Limb (tissue), 2 donors: ENCODE measurements at regions not wholly inside any gene's neighbourhood (a gene's known extent, or its start where the extent isn't known, plus 50 kb on each side); places are given as distances from the start of the nearest gene placed in this dataset.
A peak's percentile ranks its signal among the peaks of the same experiment; 100 is the strongest.
"Not testable (repeated sequence)": the region's sequence is repeated elsewhere in the genome, so short reads cannot be mapped to it uniquely, and the experiment has no call there.

Source experiments
- DNase-seq, 2 donors: peaks; one replicate each; pipeline ENCODE4 v3.0.0-alpha.2; 2016; ENCODE audit errors: extremely low spot score in 2 of 2

DNA sequence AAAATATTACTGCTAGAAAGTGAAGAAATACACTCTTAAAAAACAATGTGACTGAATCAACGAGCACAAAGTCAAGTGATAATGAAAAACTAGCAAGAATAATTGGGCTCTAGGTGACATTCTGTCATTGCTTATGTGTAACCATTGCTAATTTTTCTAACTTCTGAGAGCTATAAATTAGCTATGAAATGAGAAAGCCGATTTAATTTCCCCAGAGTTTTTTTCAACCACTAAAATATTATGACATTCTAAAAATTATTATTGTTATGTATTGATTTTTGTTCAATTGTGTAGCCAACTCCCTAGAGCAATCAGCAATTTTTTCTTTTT, 458.6 kb upstream of the ATXN8OS start:
- DNase-seq = no peak

DNA sequence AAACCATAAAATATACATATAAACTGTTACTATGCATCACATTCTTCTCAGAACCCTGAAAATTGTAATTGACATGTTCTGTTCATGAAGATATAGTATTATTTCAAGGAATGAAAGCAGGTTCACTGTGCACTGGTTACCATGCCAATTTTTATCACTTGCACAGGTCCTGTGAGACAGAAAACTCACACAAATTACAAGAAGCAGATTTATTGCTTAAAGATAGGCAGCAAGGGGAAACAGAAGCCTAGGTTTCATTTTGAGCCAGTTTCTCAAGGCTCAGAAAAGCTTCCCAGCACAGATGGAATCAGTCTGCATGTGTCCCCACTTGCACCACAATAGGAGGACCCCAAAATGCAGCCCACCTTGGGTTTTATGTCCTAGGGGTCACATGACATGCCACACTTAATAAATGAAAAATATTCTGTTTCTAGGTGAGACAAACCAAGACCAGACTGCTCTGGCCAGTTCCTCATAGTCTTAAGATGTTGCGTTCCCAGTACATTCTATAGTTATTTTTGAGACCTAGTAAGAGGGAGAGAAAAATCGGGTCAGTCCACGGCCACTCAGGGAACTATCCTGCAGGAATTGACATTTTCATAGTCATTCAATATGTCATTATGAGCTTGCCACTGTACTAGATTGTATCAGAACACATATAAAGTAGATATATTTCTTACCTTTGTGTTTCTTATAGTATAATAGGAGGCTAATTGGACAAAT, 459.1 kb upstream of the ATXN8OS start:
- DNase-seq = no peak

DNA sequence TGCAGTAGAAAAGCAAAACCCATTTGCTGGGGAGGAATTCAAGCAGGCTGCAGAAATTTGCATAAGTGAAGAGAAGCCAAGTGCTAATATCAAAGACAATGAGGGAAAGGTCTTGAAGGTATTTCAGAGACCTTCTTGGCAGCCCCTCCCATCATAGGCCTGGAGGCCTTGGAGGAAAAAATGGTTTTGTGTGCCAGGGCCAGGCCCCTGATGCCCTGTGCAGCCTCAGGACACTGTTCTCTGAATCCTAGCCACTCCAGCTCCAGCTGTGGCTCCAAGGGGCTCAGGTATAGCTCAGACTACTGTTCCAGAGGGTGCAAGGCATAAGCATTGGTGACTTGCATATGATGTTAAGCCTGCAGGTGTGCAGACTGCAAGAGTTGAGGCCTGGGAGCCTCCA, 463.2 kb upstream of the ATXN8OS start:
- DNase-seq = no peak

DNA sequence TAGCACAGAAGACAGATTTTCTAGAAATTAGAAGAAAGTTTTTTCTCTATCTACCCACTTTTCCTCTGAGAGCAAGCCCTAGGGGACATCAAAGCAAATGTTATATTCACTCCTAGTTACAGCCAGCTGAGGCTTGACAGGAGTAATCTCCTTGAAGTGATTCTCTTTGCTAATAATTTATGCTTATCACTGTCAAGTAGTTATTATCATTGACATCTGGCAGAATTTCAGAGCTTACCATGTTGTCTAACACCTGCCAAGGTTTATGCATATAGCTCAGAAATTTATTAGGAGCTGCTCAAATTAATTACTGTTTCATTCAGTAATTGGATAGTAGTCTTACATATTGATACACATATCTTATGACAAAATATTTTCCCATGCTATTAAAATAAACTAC, 465.9 kb upstream of the ATXN8OS start:
- no peak for DNase-seq

DNA sequence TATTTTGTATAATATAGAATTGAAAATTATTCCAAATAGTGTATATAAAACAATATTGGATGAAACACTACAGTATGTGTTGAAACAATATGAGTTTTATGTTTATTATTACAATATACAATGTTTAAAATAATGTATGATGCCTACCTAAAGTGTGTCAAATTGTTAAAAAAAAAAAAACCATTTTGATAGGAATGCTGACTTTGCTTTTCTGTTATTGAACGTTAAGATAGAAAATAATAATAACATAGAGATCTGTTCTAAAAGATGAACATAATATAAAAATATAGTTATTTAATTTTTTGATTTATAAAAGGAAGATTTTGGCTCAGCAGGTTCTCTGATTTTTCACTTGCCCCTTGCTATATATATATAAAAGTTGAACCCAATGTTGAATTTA, 474.6 kb upstream of the ATXN8OS start:
- DNase-seq = no peak

DNA sequence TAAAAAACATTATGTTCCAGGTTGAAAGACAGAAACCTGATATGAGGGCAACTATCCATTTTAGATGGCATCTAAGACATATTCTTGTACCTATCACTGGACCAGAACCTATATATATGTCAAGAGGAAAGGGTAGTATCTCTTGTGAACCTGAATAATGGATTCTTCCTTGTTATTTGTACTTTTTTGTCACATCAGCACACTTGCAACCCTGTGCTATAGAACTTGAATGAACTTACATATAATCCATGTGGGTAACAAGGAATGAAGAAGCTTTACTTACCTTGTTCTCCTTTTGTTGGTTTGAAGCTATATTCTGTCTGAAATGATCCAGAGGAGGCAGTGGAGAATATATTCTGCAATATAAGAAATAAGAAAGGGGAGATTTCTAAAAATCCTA, 483.7 kb upstream of the ATXN8OS start:
- DNase-seq = no peak

DNA sequence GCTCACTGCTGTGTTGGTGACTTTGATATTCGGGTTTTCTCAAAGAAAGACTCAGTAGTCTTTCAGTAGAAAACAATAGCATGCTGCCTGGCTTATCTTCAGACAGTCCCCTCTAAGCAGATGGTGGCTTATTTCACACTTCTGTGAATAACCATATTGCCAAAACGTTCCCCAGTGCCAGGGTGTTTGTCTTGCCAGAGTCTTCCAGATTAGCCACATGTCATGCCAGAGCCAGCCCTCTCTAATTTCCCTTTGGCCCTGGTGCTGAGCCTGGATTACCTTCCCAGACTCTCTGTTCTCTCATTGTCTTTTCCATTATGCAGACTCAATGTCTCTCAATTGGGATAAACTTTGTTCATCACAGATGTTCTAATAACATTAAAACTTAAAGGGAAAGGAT, 488.0 kb upstream of the ATXN8OS start:
- no peak for DNase-seq

DNA sequence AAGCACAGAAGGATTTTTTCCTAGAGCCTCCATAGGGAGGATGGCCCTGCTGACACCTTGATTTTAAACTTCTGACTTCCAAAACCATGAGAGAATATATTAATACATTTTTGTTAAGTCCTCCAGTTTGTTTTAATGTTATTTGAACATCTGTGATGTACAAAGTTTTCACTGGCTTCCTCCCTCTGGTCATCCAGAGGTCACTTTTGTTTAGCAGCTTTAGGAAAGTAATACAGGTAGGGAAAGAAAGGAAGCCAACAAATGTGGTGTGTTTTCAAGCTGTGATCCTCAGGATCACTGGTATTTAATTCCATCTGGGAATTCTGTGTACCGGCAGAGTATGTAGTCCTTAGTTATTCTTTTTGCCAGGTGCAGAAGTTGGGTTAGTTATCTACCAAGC, 488.8 kb upstream of the ATXN8OS start:
- DNase-seq = no peak

DNA sequence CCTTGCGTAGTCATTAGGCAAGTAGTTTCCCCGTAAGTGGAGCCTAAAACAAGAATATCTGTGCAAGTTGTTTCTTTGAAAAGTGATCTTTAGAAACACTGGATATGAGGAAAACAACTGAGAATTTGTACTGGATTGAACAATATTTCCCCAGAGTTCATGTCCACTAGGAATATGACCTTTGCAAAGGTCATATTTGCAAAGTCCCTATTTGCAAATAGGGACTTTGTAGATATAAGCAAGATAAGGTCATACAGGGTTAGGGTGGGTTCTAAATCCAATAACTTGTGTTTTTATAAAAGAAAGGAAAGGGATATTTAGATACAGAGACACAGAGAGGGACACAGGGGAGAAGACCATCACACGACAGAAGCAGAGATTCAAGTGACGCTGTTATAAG, 489.2 kb upstream of the ATXN8OS start:
- no peak for DNase-seq

DNA sequence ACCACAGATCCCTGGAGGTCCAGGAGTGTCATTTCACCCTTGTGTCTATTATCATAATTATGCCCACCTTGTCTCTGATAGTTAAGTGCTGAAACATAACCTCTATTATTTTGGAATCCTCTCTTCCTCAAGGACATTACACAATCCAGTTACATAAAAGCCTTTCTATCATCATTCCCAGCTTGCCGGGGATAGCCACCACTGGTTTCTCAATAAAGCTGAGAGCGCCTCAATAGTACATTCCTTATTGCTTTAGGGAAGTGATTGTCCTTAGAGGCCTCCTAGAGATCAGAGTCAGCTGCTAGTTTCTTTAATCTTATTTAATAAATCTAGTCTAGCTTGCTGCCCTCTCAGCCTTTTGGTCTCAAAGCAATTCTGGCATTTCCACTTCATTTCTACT, 490.0 kb upstream of the ATXN8OS start:
- no peak for DNase-seq

DNA sequence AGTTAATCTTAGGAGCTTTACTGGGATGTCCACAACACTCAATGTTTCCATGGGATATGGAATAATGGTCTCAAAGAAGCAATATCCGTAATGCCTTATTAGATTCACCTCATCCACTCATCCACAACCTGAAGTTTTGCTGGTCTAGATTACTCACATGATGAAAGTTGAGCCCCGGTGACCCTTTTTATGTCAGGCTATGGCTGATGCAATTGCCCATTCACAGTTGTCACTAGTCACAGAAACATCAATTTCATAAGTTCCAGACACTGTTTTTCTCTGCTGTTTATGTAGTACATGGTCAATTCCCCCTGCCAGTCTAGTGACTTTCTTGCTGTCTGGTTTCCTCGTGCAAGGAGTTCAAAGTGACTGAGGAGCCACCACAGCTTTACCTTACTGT, 491.2 kb upstream of the ATXN8OS start:
- DNase-seq = no peak

DNA sequence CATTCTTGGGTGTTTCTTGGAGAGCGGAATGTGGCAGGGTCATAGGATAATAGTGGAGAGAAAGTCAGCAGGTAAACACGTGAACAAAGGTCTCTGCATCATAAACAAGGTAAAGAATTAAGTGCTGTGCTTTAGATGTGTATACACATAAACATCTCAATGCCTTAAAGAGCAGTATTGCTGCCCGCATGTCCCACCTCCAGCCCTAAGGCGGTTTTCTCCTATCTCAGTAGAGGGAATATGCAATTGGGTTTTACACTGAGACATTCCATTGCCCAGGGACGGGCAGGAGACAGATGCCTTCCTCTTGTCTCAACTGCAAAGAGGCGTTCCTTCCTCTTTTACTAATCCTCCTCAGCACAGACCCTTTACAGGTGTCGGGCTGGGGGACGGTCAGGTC, 492.6 kb upstream of the ATXN8OS start:
- not testable (repeated sequence) for DNase-seq

DNA sequence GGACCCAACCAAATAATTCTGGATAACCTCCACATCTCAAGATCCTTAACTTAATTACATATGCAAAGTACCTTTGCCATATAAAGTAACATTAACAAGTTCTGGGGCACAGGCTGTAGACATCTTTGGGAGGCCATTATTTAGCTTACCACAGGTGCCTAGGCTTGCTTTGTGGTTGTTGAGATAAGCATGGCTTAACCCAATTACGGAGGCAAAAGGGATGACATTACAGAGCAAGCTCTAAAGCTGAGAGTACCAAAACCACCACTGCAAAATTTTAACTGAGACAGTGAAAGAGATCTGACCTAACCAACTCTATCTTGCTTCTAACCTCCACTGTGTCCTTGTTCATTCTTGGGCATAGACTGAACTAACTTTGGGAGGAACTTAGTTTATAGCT, 502.9 kb upstream of the ATXN8OS start:
- DNase-seq = no peak

DNA sequence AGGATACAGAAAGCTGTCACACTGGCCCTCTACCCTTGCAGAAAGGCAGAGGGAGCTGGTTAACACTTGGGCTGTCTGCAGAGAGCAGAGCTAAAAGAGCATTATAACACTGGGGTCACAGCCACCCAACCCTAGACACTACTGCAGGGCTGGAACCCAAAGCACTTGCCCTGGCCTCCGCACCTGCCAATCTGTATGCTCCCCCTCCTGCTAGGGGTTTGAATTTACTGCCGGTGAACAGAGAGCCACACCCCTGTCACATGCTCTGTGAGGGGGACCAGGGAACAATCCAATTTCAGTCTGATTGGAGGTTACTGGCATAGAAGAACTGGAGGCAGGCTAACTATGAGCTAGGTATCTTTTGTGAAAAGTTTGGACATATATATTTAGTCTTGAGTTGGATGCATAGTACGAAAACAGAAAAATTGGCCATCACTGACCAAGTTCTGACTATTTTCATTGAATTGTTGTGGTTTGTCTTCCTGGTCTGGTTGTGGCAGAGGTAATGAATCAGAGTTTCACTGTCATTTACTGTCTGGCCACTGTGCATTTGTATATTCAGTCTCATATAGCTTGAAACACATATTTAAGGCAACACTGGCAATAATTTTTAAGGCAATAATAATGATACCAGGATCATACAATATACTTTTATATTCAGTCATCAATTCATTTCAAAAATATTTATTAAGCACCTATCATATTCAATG, 504.3 kb upstream of the ATXN8OS start:
- no peak for DNase-seq

DNA sequence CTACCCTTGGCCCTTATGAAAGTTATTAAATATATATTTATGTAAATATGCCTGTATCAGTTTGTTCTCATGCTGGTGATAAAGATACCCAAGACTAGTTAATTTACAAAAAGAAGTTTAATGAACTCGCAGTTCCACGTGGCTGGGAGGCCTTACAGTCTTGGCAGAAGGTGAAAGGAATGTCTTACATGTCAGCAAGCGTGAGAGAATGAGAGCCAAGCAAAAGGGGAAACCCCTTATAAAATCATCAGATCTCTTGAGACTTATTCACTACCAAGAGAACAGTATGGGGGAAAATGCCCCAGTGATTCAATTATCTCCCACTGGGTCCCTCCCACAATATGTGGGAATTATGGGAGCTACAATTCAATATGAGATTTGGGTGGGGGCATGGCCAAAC, 506.0 kb upstream of the ATXN8OS start:
- DNase-seq = no peak

DNA sequence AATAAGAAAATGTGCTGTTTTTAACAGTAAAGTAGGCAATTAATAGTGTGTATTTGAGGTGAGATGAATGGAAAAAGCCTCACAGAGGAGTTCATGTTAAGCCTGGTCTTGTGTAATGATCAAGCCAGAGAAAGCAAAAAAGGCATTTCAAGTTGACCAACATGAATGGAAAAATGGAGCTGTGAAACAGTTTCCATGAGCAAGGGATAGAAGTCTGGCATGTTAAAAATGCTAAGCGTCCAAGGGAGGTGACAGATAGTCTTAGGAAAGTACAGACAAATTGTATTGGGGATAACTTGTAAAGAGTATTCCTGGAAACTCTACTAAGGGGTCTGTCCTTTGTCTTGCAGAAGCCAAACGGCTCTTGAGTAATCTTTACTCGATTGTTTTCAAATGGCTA, 506.8 kb upstream of the ATXN8OS start:
- peak in 1 of 2 donors; percentile 10 for DNase-seq

DNA sequence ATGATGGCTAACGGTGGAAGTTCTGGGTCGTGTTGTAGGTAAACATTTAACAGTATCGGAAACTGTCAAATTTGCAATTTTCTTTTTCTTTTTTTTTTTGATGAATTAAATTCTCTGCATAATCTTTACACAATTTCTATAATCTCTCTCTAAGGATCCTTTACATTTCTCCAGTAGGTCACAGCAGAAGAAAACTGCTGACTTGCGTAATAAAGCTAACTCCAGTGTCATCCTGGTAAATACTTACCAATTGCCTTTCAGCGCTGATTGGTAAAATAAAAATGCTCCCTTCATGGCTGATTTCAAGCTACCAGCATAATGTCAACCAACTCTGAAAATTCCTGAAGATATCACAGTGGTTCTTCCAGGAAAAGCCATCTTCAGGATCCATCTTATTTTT, 510.5 kb upstream of the ATXN8OS start:
- DNase-seq = no peak

DNA sequence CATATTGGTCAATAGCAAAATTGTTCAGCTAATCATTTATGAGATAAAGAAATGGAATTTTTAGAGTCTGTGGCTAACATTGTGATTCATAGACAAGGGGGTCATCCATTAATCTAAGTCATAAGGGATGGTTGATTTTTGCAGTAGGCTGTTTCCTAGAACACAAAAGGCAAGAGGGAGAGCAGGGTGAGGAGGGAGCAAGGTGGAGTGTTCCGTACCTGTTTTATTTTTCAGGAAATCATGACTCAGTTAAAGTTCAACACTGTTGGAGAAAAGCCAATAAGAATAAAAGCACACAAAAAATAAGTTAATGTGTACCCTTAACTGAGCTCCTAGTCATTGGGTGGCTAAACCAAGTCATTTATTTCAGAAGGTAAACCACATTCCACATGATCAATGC, 512.4 kb upstream of the ATXN8OS start:
- DNase-seq = no peak

DNA sequence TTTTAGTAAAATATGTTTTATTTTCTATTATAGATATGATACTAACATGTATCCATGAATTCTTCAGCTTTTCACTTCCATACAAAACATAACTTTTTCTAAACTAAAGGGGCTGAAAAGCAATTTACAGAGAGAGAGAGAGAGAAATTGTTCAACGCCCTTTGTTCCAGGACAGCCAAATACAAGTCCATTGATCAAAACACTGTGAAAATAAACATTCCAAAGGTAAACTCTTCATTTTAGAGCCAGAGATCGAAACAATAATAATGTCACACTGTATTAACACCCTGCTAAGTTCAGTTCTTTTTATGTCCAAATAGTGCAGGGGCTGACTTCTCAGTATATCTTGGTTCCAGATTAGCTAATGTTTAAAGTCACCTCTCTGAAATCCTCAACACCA, 516.2 kb upstream of the ATXN8OS start:
- no peak for DNase-seq

DNA sequence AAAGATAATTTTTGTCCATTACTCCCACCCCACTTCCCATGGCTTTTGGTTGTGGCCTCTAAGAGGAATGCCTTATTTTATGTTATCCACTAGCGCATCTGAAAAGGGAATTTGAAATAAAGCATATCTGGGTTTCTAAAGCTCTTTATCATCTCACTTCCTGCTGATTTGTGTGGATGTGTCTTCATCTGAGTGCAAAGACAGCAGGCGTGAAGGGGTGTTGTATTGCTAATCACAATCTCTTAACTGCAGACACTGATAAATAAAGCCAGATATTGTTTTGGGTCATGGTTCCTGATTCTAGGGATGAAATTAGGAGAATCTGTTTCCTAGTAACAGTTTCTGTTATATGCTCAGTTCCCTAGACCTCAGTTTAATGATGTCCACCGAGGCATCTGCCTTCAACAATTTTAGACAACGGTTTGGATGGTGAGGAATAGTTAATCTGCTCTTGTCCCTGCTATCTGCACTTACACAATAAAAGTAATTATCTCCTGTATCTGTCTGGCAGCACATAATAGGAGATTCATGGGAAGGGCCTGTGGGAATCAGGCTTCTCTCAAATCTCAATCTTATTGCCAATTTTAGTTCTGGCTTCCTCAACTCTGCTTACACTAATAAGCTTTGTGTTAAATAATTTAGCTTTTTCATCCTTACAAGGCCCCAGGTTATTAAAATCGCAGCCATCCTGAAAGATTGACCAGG, 517.9 kb upstream of the ATXN8OS start:
- no peak for DNase-seq

DNA sequence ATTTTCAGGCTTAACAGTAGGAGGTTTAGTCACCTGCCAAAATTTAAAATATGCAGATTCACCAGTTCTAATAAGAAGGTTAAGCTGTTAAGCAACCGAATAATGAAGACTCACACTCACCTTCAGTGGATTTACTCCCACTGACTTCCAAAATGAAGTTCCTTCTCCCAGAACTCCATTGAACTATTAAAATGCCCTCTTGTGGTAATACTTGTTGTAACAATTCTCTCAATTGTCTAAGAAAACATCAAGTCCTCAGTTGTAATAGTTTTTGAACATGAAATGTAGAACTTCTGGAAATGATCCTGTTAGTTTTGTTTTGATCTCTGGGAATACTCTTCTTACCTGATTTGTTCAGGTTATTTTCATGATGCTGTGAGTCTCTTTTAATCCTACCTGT, 522.0 kb upstream of the ATXN8OS start:
- DNase-seq = no peak

DNA sequence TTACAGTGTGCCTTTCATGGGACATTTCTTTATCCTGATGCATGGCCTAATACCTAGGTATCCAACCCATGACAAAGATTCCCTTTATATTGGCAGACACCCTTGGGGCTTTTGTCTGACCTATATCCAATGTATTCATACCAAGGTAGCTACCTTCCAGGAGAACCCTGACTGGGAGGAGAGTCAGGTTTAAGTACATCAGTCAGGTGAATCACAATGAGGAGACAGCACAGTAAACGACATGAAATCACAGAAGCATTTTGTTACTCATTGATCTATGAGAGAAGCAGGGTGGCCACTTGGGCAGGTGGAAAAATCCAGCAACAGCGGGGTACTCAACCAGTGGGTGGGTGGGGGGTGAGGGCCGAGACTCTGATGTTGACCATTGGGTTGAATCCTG, 527.4 kb upstream of the ATXN8OS start:
- no peak for DNase-seq

DNA sequence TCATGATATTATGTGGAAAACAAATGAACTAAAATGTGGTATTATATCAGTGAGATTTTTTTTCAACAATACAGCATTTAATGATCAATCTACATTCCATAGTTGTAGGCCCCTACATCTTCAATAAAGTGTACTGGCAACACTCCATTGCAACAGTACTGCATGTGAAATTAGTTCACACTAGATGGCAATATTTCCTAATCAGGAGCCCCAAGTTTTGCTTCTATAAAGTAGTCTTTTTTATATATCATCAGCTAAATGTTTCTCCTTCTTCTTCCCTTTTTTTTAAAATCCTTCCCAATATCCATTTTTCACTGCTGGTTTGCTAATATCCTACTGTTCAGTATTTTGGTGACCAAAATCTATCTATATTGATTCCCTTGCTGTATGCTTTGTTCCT, 528.3 kb upstream of the ATXN8OS start:
- peak in 1 of 2 donors; percentile 38 for DNase-seq
